CD4-positive, alpha-beta T cell treated with Interleukin-17A for 4 hours (primary cell): ENCODE measurements at regions not wholly inside any gene's neighbourhood (a gene's known extent, or its start where the extent isn't known, plus 50 kb on each side); places are given as distances from the start of the nearest gene placed in this dataset.
"Not testable (repeated sequence)": the region's sequence is repeated elsewhere in the genome, so short reads cannot be mapped to it uniquely, and the experiment has no call there.

Experiments
- DNase-seq: peaks from one replicate; pipeline ENCODE4 v3.0.0-alpha.2; 2020; ENCODE audit warnings: mixed read lengths

- no peak for DNase-seq
Measured at GRCh38 chr7:15848901-15849300, 162.4 kb upstream of the MEOX2 start.

DNA sequence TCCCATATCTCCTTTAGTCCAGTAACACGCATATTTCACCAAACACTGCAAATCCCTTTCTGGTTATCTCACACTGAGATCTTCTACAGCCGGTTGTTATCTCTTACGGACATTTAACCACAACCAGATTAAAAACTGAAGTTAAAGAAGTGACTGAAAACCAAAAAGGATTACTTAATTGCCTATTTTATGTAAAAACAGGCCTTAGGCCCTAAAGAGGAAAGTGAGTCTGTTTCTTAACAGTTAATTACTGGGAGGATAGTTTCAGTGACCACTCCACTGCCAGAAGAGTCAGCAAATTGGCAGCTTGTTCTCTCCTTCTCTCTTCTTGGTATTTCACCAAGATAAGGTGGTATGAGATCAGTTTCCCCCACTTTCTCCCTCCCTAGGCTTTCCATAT, 161.9 kb upstream of the MEOX2 start:
- no peak for DNase-seq

DNA sequence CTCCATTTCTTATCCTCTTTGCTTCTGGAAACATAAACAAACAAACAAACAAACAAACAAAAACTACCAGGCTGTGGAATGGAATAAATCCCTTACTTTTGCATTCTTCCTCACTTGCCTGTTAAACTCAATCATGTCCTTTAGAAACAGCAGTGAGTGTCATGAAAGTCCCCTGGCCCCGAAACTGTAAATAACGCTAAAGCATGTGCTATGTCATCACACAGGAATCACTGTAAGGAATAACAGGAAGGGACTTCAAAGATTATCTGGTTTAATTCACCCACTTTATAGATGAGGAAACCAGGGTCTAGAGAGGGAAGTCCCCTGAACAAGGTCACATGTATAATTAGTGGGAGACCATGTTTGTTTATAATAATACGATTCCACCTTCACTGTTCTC, 159.4 kb upstream of the MEOX2 start:
- DNase-seq: no peak

DNA sequence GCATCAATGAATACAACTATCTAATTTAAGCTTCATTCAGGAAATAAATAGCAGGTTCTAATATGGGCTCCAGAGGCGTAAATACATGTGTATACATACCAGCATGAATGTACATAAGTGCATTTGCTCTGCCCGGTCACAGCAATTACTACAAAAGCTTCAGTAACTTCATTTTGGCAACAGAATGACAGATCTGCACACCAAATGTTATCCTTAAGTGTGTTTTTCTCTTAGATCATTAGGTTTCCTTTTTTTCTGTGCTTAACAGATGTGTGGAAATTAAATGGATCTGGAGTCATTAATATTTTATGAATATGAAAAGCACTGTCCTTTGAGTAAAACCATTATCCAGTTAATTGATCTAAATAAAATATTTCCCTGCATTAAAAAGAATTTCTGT, 159.0 kb upstream of the MEOX2 start:
- no peak for DNase-seq

DNA sequence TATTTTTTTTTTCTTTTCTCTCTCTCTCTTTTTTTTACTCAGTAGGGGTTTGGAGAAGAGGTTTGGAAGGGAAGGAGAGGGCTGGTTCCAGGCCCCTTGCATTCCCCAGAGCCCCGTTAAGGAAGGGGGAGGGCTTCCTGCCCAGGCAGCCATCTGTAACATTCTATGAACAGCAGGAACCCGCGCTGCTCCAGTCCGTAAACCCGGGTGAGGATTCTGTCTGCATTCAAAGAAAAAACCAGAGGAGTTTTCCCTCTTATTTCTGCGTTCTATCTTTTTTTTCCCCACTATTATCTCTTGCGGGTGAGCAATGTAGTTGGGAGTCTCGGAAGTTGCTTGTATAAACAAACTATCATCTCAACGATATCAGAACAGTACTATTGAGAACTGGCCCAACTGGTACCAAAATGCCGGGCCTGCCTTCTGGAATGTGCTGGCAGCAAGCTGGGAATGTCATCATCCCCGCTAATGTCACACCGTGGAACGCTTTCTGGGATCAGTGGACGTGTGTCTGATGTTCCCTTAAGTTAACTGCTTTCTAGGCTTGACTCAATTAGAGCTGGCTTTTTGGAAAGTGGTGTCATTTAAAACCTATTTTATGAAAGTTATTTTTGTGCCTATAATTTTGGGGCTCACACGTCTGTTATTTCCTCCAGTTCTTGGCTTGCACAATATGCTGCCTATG, 153.1 kb upstream of the MEOX2 start:
- DNase-seq: no peak

DNA sequence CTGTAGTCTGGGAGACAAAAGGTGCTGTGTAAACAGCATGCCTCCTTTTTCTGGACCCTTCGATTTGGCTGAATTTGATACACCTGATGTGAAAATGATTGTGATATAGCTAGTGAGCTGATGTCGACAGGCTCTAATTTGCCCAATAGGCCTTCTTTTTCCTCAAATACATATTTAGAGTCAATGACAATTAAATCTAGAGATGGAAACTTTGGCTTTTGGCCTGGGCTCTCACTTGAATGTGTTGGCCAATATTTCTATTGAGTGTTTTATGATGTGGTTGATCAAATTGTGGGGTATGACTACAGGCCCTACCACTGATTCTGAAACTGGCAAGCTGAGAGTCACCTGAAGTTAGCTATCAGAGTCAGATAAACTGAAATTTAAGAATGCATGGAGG, 151.8 kb upstream of the MEOX2 start:
- DNase-seq: no peak

GRCh38 chr7:15837306-15837950, 150.9 kb upstream of the MEOX2 start:
- DNase-seq: no peak

DNA sequence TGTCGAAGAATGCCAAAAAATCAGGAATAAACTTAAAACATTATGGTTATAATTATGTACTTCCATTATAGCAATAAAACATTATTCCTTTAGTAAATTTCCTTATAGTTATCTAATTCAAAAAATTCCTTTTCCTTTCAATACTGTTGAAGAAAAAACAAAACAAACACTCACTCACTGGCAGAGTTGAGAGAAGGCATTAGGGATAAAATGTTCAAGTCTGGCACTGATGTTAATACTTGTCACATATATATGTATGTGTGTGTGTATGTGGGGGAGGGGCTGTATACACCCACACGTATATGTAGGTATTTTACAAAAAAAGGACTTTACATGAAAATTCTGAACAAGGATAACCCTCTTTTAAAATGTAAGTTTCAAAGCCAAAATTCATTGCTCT, 150.2 kb upstream of the MEOX2 start:
- DNase-seq: no peak

DNA sequence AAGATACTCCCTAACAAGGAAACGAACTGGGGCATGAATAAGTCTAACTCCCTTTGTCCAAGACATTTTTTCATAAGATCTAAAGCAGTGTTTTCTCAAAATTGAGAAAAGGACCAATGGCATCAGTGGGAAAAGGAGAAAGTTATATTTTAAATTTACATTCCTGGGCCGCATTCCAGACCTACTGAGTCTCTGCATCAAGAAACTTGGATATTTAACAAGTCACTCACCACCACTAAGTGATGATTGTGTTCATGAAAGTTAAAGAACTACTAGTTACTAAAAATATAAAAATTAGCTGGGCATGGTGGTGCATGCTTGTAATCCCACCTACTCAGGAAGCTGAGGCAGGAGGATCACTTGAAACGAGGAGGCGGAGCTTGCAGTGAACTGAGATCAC, 149.6 kb upstream of the MEOX2 start:
- no peak for DNase-seq

GRCh38 chr7:15834446-15834845, 148.0 kb upstream of the MEOX2 start:
- no peak for DNase-seq

DNA sequence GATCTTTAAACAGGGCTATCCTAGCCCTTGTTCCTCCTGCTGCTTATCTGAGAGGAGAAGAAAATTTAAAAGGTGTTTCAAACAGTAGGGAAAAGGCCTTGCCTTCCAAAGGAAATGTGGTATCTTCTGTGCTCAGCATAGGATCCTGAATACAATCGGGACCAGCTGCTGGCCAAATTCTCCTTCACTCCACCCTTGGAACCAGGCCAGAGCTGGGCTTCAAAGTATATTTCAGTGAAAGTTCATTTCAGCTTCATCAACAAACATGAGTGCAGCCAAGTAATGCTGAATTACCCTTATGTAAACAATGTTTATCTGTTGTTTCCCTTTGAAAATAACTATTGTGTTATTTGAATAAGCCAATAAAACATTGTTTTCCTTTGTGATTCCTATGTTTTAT, 146.5 kb upstream of the MEOX2 start:
- no peak for DNase-seq

- DNase-seq: no peak
Measured at GRCh38 chr7:15831606-15832005, 145.1 kb upstream of the MEOX2 start.

DNA sequence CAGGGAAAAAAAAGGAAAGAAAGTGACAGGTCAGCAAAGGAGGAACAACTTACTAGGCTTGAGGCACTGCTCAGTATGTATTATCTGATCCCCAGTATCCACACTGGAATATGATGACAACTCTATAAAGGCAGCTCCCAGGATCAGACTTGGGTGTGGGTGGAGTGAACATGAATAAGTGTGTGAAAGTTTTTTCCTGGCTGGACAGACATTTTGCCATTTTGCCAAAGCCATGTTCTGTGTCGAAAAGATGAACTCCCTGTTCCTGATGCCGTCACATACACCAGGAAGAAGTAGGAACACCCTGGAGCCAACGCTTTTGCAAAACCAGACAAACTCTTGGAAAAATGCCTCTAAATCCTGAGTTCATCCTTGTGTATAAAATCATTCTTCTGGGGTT, 143.2 kb upstream of the MEOX2 start:
- no peak for DNase-seq

GRCh38 chr7:15828881-15829280, 142.4 kb upstream of the MEOX2 start:
- no peak for DNase-seq

DNA sequence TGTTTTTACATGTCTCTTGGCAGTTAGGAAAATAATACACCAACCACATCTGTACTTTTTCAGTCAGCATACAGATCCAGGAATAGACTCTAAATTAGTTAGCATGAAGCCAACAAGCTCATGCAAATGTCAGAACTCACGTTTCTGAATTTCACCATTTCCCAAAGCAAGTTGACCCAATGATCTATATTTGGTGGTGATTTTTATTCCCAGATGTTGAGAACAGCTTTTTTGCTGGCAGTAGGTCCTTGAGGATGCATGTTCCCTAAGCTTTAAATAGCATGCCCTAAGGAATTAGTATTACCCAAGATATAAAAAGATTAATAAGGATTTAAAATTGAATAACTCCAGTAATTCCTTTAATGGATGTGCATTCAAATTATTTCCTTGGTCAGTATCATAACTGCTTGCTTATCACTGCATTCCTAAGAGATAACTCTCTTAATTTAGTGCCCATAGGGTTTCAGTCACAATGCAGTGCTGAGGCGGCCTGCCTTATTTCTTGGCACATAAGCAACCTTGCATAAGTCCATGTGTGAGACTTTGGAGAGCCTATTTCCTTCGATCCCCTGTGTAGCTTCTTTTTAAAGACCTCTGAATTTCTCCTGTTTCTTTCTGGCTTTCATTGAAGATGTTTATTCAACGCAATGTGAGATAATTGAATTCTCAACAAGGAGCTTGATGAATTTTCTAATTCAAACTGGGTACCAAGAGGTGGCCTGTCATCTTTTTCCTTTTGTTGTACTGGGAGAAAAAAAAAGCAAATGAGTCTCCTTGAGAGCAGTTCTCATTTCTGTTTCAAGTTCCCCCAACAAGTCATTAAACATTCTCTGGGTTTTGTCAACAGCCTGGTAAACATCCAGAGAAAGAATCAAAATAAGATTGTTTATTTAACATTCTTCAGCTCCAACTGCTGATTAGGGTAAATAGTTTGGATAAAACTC, 135.3 kb upstream of the MEOX2 start:
- no peak for DNase-seq

GRCh38 chr7:15820319-15820718, 133.8 kb upstream of the MEOX2 start:
- no peak for DNase-seq

- DNase-seq: no peak
Measured at GRCh38 chr7:15816835-15817426, 130.4 kb upstream of the MEOX2 start.

DNA sequence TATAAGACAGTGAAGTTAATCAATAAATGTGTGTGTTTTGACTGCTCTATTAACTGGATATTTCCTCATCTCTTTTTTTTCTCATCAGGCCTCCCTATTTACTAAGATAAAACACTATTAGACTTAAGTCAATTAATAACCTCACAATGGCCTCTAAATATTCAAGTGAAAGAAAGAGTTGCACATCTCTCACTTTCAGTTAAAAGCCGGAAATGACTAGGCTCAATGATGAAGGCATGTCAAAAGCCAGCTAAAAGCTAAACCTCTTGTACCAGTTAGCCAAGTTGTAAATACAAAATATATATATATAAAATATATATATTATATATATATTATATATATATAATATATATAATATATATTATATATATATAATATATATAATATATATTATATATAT, 127.0 kb upstream of the MEOX2 start:
- DNase-seq: no peak

DNA sequence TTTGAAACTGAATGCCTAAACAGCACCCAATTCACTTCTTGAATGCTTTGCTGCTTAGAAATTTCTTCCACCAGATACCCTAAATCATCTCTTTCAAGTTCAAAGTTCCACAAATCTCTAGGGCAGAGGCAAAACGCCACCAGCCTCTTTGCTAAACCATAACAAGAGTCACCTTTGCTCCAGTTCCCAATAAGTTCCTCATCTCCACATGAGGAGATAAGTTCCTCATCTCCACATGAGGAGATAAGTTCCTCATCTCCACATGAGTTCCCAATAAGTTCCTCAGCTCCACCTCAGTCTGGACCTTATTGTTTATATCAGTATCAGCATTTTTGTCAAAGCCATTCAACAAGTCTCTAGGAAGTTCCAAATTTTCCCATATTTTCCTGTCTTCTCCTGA, 123.9 kb upstream of the MEOX2 start:
- not testable (repeated sequence) for DNase-seq

GRCh38 chr7:15809936-15810335, 123.5 kb upstream of the MEOX2 start:
- DNase-seq: not testable (repeated sequence)

DNA sequence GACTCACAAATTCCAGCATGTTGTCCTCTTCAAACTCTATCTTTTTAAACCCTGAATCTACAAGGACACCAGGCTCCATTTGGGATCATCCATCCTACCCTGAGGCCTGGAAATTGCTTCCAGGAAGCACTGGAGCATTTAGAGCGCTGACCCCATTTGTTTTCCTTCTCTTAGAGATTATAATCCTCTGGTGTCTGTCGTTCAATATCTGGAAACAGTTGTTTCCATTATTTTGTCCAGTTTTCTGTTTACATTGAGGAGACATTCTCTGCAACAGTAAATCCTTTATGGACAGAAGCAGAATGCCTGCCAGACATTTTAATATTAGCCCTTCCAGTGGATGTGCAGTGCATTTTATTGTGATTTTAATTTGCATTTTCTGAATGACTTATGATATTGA, 119.4 kb upstream of the MEOX2 start:
- no peak for DNase-seq

- DNase-seq: no peak
Measured at GRCh38 chr7:15802425-15802824, 115.9 kb upstream of the MEOX2 start.

DNA sequence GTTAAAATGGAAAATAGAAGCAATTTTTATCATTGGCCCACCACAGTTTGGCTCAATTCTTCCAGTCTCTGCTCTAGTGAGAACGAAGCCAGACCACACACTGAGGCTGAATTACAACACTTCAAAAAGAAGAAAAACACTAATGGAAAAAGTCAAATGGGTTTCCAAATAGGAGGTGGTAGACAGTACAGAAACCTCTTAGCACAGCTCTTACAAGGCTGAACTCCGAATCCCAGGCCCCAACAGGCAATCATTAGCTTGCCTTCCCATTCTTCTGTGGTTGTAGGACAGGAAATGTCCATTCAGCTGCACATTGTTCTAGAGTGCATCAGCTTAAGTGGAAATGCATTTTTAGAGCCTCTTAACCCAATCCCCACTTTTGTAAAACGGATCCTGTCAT, 115.1 kb upstream of the MEOX2 start:
- no peak for DNase-seq

DNA sequence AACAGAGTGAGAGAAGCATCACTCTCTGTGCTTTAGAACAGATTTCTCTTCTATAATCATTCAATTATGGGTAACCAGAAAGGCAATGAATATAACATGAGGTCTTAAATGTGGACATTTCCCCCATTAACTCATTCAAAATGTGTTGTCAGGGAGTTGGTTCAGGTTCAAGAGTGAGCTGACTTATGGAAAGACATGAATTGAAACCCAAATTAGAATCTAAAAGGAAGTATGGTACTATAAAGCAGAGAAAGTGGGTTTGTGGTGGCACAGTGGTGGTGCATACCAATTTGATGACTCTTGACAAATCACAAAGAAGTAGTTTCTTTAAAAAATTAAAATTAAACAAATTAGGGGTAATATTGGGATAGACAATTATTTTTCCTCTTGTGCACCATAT, 114.6 kb upstream of the MEOX2 start:
- no peak for DNase-seq
